ENCODE measurements at regions not wholly inside any gene's neighbourhood (a gene's known extent, or its start where the extent isn't known, plus 50 kb on each side); places are given as distances from the start of the nearest gene placed in this dataset.

DNA sequence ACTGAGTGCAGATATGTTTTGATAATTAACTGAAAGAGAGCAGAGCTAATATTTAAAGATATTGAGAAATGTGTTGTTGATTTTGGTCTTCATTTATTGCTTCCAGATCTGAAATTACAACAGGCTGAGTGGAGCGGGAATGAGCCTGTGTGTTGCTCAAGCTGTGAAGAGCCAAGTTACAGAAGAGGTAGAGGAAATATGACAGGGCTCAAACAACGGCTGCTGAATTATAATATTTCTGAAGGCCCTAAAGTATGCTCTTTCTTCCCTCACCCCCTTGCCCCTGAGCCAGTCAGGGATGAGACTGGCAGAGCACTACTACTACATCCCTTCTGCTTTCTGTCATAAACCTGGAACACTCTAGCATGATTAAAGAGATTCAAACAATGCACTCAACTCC is 115.6 kb downstream of the FANCF start:
- no peak overlapping the region for H3K4me3 ChIP-seq
- DNase-seq (ENCODE audit: low spot score), result no peak
- H3K9me3 ChIP-seq, result no peaks in the 10 kb centered on the region
- TF ChIP-seq POLR2AphosphoS5 (IDR thresholded peaks at IDR 0.05), result no peak
- no peak for TF ChIP-seq POLR2A (IDR thresholded peaks at IDR 0.05)
- TF ChIP-seq, protein P1, sequence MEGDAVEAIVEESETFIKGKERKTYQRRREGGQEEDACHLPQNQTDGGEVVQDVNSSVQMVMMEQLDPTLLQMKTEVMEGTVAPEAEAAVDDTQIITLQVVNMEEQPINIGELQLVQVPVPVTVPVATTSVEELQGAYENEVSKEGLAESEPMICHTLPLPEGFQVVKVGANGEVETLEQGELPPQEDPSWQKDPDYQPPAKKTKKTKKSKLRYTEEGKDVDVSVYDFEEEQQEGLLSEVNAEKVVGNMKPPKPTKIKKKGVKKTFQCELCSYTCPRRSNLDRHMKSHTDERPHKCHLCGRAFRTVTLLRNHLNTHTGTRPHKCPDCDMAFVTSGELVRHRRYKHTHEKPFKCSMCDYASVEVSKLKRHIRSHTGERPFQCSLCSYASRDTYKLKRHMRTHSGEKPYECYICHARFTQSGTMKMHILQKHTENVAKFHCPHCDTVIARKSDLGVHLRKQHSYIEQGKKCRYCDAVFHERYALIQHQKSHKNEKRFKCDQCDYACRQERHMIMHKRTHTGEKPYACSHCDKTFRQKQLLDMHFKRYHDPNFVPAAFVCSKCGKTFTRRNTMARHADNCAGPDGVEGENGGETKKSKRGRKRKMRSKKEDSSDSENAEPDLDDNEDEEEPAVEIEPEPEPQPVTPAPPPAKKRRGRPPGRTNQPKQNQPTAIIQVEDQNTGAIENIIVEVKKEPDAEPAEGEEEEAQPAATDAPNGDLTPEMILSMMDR (IDR thresholded peaks at IDR 0.05), result no peak
- WGBS, result 43% methylated on average over 2 of the region's 2 CpGs
- no peaks in the 10 kb centered on the region for H3K27me3 ChIP-seq (replicated peaks; ENCODE audit: insufficient read depth)
- no peaks in the 10 kb centered on the region for H3K4me1 ChIP-seq (replicated peaks)
- intact Hi-C loops (cut with DNase I), result no loop called here
- H3K27ac ChIP-seq, result no peak overlapping the region
- no peaks in the 10 kb centered on the region for H3K36me3 ChIP-seq

DNA sequence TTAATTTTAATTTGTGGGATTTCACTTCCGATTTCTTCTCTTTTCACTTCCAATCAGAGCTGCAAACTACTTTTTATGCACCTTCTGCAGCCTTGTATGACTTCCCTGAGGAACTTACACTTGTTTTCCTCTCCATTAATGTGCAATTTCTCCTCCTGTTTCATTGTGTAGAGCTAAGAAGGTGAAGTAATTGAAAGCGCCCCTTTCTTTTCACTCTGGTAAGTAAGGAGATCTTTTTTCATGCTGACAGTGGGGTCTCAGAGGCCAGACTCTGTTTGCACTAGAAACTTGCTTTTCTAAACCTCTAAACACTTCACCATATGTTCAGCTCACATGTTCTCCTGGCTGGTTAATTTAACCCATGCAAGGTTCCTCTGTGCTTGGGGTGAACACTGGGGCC is 117.0 kb downstream of the FANCF start:
- TF ChIP-seq, protein P1 (IDR thresholded peaks at IDR 0.05), result no peak
- TF ChIP-seq POLR2AphosphoS5 (IDR thresholded peaks at IDR 0.05) (no peak), POLR2A (IDR thresholded peaks at IDR 0.05) (no peak)
- Histone ChIP-seq H3K4me1 (replicated peaks) (no peaks in the 10 kb centered on the region), H3K27ac (no peak overlapping the region), H3K9me3 (no peaks in the 10 kb centered on the region), H3K27me3 (replicated peaks; ENCODE audit: insufficient read depth) (no peaks in the 10 kb centered on the region), H3K4me3 (no peak overlapping the region), H3K36me3 (no peaks in the 10 kb centered on the region)
- 48% methylated on average over 2 of the region's 2 CpGs for WGBS
- DNase-seq (ENCODE audit: low spot score), result no peak
- intact Hi-C loops (cut with DNase I), result no loop called here

DNA sequence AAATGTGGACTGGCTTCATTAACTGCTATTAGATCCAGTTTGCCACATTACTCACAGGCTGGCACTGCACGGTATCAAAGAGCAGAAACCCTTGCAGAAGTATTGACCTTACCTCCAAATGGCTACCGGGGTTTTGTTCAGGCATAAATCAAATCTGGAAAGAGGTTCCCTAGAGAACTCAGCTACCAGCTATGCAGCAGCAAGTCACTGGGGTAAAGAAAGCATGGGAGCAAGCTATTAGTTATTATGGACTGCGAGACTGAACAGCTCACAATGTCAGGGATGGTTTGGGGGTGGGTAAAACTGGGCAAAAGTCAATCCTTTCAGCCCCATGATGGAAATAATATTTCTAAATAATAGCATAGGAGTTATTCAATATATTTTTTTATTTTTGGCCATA is 128.1 kb downstream of the FANCF start:
- Histone ChIP-seq H3K4me3 (no peak overlapping the region), H3K27ac (no peak overlapping the region), H3K9me3 (no peaks in the 10 kb centered on the region), H3K36me3 (no peaks in the 10 kb centered on the region), H3K4me1 (replicated peaks) (no peaks in the 10 kb centered on the region), H3K27me3 (replicated peaks; ENCODE audit: insufficient read depth) (no peaks in the 10 kb centered on the region)
- TF ChIP-seq, protein P1 (IDR thresholded peaks at IDR 0.05), result no peak
- no peak for TF ChIP-seq POLR2AphosphoS5 (IDR thresholded peaks at IDR 0.05)
- TF ChIP-seq POLR2A (IDR thresholded peaks at IDR 0.05), result no peak
- WGBS, result 77% methylated on average over 3 of the region's 3 CpGs
- intact Hi-C loops (cut with DNase I), result no loop called here
- no peak for DNase-seq (ENCODE audit: low spot score)

DNA sequence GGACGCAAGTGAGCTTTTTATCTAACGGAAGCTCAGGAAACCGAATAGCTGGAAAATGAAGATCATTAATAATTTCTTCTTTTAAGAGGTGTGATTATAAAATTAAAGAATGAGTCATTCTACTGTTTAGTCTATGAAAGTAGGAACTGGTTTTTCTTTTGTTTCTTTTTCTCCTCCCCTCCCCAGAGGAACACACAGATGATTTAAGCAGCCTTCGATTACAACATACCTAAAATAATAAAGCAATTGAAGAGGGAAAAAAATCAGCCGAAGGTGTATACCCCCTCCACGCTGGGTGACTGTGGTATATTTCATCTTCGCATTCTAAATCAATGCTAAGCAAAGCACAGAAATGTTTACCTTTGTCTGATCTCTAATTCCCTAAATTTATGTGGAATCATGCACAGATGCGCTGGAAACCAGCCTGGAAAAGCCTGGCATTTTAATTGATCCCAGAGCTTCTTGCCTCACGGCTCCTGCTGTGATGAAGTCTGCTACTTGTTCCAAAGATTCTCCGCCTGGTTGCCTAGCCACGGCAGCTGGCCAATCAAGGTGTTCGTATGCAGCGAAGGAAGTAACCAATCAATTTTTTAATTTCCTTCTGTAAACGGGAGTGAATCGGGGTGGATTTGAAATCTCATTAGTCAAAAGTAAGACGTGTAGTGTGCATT is 133.9 kb downstream of the FANCF start:
- intact Hi-C loops (cut with DNase I), result no loop called here
- H3K4me3 ChIP-seq, result no peak overlapping the region
- H3K9me3 ChIP-seq, result no peaks in the 10 kb centered on the region
- H3K27ac ChIP-seq, result no peak overlapping the region
- TF ChIP-seq, protein P1 (IDR thresholded peaks at IDR 0.05), result no peak
- TF ChIP-seq POLR2AphosphoS5 (IDR thresholded peaks at IDR 0.05) (no peak), POLR2A (IDR thresholded peaks at IDR 0.05) (no peak)
- no peaks in the 10 kb centered on the region for H3K4me1 ChIP-seq (replicated peaks)
- H3K27me3 ChIP-seq (replicated peaks; ENCODE audit: insufficient read depth), result no peaks in the 10 kb centered on the region
- DNase-seq (ENCODE audit: low spot score), result no peak
- 56% methylated on average over 16 of the region's 16 CpGs for WGBS
- H3K36me3 ChIP-seq, result no peaks in the 10 kb centered on the region

DNA sequence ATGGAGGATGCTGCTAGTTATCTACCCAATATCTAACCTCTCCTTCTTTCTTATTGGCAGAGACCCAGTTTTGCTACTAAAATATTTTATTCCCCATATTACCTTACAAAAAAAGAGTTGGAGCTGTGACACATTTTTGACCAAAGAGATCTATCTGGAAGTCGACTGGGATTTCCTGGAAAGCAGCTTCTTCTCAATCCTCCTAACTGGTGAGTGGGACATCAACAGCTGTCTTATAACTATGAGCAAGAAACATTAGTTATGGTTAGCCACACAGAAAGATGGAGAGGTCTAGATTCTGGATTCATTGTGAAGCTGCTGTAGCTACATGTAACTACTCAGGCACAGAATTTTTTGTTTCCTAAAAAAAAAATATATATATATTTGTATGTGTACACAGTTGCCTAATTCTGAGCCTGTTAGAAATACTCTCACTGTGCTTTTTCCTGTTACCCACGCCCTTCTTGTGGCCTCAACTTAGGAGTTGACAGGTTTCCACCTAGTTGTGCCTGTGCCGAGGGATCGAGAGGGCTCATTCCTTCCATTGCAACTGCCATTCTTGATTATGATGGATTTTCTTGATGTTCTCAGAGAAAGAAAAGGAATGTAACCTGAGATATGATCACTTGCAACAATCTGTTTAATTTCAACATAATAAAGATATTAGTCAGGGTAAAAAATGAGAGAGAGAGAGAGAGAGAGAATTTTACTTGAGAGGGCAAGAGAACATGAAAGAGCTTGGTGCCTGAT is 142.0 kb downstream of the SLC17A6 start:
- Histone ChIP-seq H3K27ac (no peak overlapping the region), H3K4me1 (replicated peaks) (no peaks in the 10 kb centered on the region), H3K36me3 (no peaks in the 10 kb centered on the region), H3K4me3 (no peak overlapping the region), H3K27me3 (replicated peaks; ENCODE audit: insufficient read depth) (no peaks in the 10 kb centered on the region), H3K9me3 (no peaks in the 10 kb centered on the region)
- intact Hi-C loops (cut with DNase I), result no loop called here
- TF ChIP-seq POLR2AphosphoS5 (IDR thresholded peaks at IDR 0.05), result no peak
- TF ChIP-seq, protein P1 (IDR thresholded peaks at IDR 0.05), result no peak
- no peak for TF ChIP-seq POLR2A (IDR thresholded peaks at IDR 0.05)
- 64% methylated on average over 4 of the region's 4 CpGs for WGBS
- no peak for DNase-seq (ENCODE audit: low spot score)
